SKM-1 treated with dmso at 0.1 percent for 144 hours (cell line): ENCODE measurements at regions not wholly inside any gene's neighbourhood (a gene's known extent, or its start where the extent isn't known, plus 50 kb on each side); places are given as distances from the start of the nearest gene placed in this dataset.
"Not testable (repeated sequence)": the region's sequence is repeated elsewhere in the genome, so short reads cannot be mapped to it uniquely, and the experiment has no call there.

Experiments used
- DNase-seq: peaks from one replicate; lab custom pipeline; 2025; ENCODE audit not compliant: unreplicated experiment; lab: John Stamatoyannopoulos, UW

- no peak for DNase-seq
Measured at GRCh38 chr1:88566615-88567387, 117.3 kb upstream of the PKN2 start.

GRCh38 chr1:88571506-88571905 lies 112.6 kb upstream of the PKN2 start:
- no peak for DNase-seq

- DNase-seq, result no peak
Measured at GRCh38 chr1:88579598-88579997, 104.5 kb upstream of the PKN2 start.

- no peak for DNase-seq
Measured at GRCh38 chr1:88581703-88582102, 102.4 kb upstream of the PKN2 start.

GRCh38 chr1:88593358-88593757 lies 90.7 kb upstream of the PKN2 start:
- DNase-seq, result no peak

GRCh38 chr1:88595355-88596002 lies 88.6 kb upstream of the PKN2 start:
- peak; percentile 90 for DNase-seq

- not testable (repeated sequence) for DNase-seq
Measured at GRCh38 chr1:88597973-88598372, 86.1 kb upstream of the PKN2 start.

GRCh38 chr1:88608139-88608943 lies 75.7 kb upstream of the PKN2 start:
- DNase-seq, result peak; percentile 43

- DNase-seq, result no peak
Measured at GRCh38 chr1:88609051-88609450, 75.0 kb upstream of the PKN2 start.

GRCh38 chr1:88610687-88611086 lies 73.4 kb upstream of the PKN2 start:
- DNase-seq, result no peak

- no peak for DNase-seq
Measured at GRCh38 chr1:88612292-88612691, 71.8 kb upstream of the PKN2 start.

GRCh38 chr1:88612773-88613172 lies 71.3 kb upstream of the PKN2 start:
- DNase-seq, result no peak

GRCh38 chr1:88618331-88618730 lies 65.7 kb upstream of the PKN2 start:
- no peak for DNase-seq

- DNase-seq, result not testable (repeated sequence)
Measured at GRCh38 chr1:88623101-88623500, 61.0 kb upstream of the PKN2 start.
